SH-SY5Y (cell line): ENCODE measurements at regions not wholly inside any gene's neighbourhood (a gene's known extent, or its start where the extent isn't known, plus 50 kb on each side); places are given as distances from the start of the nearest gene placed in this dataset.

Experiments
- GATA2 ChIP-seq: IDR thresholded peaks from 2 replicates; pipeline ENCODE4 v1.6.1; 2011; ENCODE audit warnings: mild to moderate bottlenecking, low read depth, low read length
- GATA3 ChIP-seq: IDR thresholded peaks from 2 replicates; pipeline ENCODE4 v1.6.1; 2011; ENCODE audit warnings: low read depth, mild to moderate bottlenecking, low read length, moderate library complexity

DNA sequence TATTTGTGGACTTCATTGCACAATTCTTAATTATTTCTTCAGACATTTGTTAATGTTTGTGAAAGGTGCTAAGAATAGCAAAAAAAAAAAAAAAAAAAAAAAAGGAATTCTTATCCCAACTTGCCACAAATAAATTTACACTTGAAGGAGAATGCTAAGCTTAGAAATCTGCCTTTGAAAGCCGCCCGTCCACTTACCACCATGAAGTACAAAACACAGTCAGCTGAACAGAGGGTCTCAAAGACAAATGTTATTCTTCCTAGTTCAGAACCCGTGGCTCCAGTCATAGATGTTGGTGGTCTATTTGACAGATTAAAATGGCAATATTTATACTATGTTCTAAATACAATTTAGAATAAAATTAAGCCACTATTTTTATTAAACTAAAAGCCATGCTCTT lies 141.2 kb downstream of the ELAPOR2 start:
- no peak for TF ChIP-seq GATA3
- TF ChIP-seq GATA2: no peak
